ENCODE measurements at regions not wholly inside any gene's neighbourhood (a gene's known extent, or its start where the extent isn't known, plus 50 kb on each side); places are given as distances from the start of the nearest gene placed in this dataset.
"Not testable (repeated sequence)": the region's sequence is repeated elsewhere in the genome, so short reads cannot be mapped to it uniquely, and the experiment has no call there.

GRCh38 chr2:66632882-66633281 is 198.0 kb downstream of the MEIS1 start:
- DNase-seq (ENCODE audit: low spot score): not testable (repeated sequence)

- DNase-seq (ENCODE audit: low spot score): no peak
These were observed 198.7 kb downstream of the MEIS1 start for GRCh38 chr2:66633631-66634030.

- DNase-seq (ENCODE audit: low spot score): no peak
These were observed 199.9 kb downstream of the MEIS1 start for GRCh38 chr2:66634784-66635183.

GRCh38 chr2:66641685-66642084 is 206.8 kb downstream of the MEIS1 start:
- no peak for DNase-seq (ENCODE audit: low spot score)

GRCh38 chr2:66648081-66648480 is 213.2 kb downstream of the MEIS1 start:
- DNase-seq (ENCODE audit: low spot score): not testable (repeated sequence)

GRCh38 chr2:66649006-66649405 is 214.1 kb downstream of the MEIS1 start:
- DNase-seq (ENCODE audit: low spot score): no peak

GRCh38 chr2:66651295-66651694 is 216.4 kb downstream of the MEIS1 start:
- DNase-seq (ENCODE audit: low spot score): no peak

- no peak for DNase-seq (ENCODE audit: low spot score)
These were observed 225.9 kb downstream of the MEIS1 start for GRCh38 chr2:66660804-66661203.

- DNase-seq (ENCODE audit: low spot score): no peak
These were observed 226.6 kb downstream of the MEIS1 start for GRCh38 chr2:66661253-66662173.

- no peak for DNase-seq (ENCODE audit: low spot score)
These were observed 230.4 kb downstream of the MEIS1 start for GRCh38 chr2:66665124-66665984.

GRCh38 chr2:66667301-66667700 is 232.4 kb downstream of the MEIS1 start:
- no peak for DNase-seq (ENCODE audit: low spot score)

GRCh38 chr2:66673286-66673685 is 238.4 kb downstream of the MEIS1 start:
- no peak for DNase-seq (ENCODE audit: low spot score)

- no peak for DNase-seq (ENCODE audit: low spot score)
These were observed 239.2 kb downstream of the MEIS1 start for GRCh38 chr2:66674087-66674486.

- DNase-seq (ENCODE audit: low spot score): no peak
These were observed 240.7 kb downstream of the MEIS1 start for GRCh38 chr2:66675591-66675990.

GRCh38 chr2:66679442-66679841 is 244.5 kb downstream of the MEIS1 start:
- no peak for DNase-seq (ENCODE audit: low spot score)

GRCh38 chr2:66682476-66682875 is 247.6 kb downstream of the MEIS1 start:
- DNase-seq (ENCODE audit: low spot score): no peak

GRCh38 chr2:66683064-66683463 is 248.1 kb downstream of the MEIS1 start:
- no peak for DNase-seq (ENCODE audit: low spot score)

GRCh38 chr2:66683599-66683998 is 248.7 kb downstream of the MEIS1 start:
- DNase-seq (ENCODE audit: low spot score): no peak

GRCh38 chr2:66684289-66684688 is 249.4 kb downstream of the MEIS1 start:
- DNase-seq (ENCODE audit: low spot score): no peak

GRCh38 chr2:66686755-66687154 is 251.8 kb downstream of the MEIS1 start:
- DNase-seq (ENCODE audit: low spot score): peak; percentile 12

- no peak for DNase-seq (ENCODE audit: low spot score)
These were observed 254.0 kb downstream of the MEIS1 start for GRCh38 chr2:66688951-66689350.

- DNase-seq (ENCODE audit: low spot score): no peak
These were observed 254.6 kb downstream of the MEIS1 start for GRCh38 chr2:66689456-66690051.

Measured in SW480 (cell line).